ENCODE measurements at regions not wholly inside any gene's neighbourhood (a gene's known extent, or its start where the extent isn't known, plus 50 kb on each side); places are given as distances from the start of the nearest gene placed in this dataset.

GRCh38 chr6:8703059-8703458 lies 267.7 kb upstream of the SLC35B3 start:
- Histone ChIP-seq H3K36me3 (ENCODE audit: control insufficient read depth in 4 of 4, insufficient read depth in 3 of 4, low read depth in 1 of 4, low read length in 3 of 4) (no peaks in the 10 kb centered on the region), H3K27ac (ENCODE audit: low read depth in 1 of 2, low read length in 2 of 2) (no peak overlapping the region), H3K27me3 (ENCODE audit: control insufficient read depth in 4 of 4, insufficient read depth in 4 of 4, low read length in 3 of 4) (no peaks in the 10 kb centered on the region), H3K4me3 (ENCODE audit: low read depth in 1 of 3, low read length in 3 of 3) (no peak overlapping the region), H3K4me1 (ENCODE audit: control insufficient read depth in 4 of 4, insufficient read depth in 4 of 4, low read length in 3 of 4) (peaks cover 0 to 6% (median 5%) of the 10 kb centered on the region in 4 donors), H3K9me3 (ENCODE audit: control insufficient read depth in 4 of 4, low read length in 3 of 4) (no peaks in the 10 kb centered on the region), H3K9ac (ENCODE audit: low read depth in 1 of 2, low read length in 2 of 2) (no peak overlapping the region)
- TF ChIP-seq MAX (IDR thresholded peaks at IDR 0.05) = no peak
- no peak for TF ChIP-seq REST (IDR thresholded peaks at IDR 0.05)
- TF ChIP-seq JUND (IDR thresholded peaks at IDR 0.05) = no peak
- no peak for TF ChIP-seq ATF3 (IDR thresholded peaks at IDR 0.05)
- no peak for TF ChIP-seq HNF4A (conservative IDR thresholded peaks at IDR 0.05)
- TF ChIP-seq ZBTB33 (IDR thresholded peaks at IDR 0.05) = no peak
- no peak for TF ChIP-seq FOXA2 (IDR thresholded peaks at IDR 0.05)
- TF ChIP-seq TAF1 (conservative IDR thresholded peaks at IDR 0.05) = no peak
- TF ChIP-seq SP1 (IDR thresholded peaks at IDR 0.05) = no peak
- TF ChIP-seq HNF4G (IDR thresholded peaks at IDR 0.05) = no peak
- no peak for TF ChIP-seq RAD21 (IDR thresholded peaks at IDR 0.05)
- no peak for TF ChIP-seq EGR1 (IDR thresholded peaks at IDR 0.05; ENCODE audit: low read depth in 2 of 2)
- TF ChIP-seq FOXA1 (IDR thresholded peaks at IDR 0.05) = no peak
- TF ChIP-seq RXRA (IDR thresholded peaks at IDR 0.05) = no peak
- 93% methylated on average over 1 of the region's 1 CpG for WGBS
- no peak for DNase-seq (ENCODE audit: low spot score)

GRCh38 chr6:8688821-8689220 lies 253.5 kb upstream of the SLC35B3 start:
- H3K36me3 ChIP-seq (ENCODE audit: control insufficient read depth in 4 of 4, insufficient read depth in 3 of 4, low read depth in 1 of 4, low read length in 3 of 4) = no peaks in the 10 kb centered on the region
- no peaks in the 10 kb centered on the region for H3K27me3 ChIP-seq (ENCODE audit: control insufficient read depth in 4 of 4, insufficient read depth in 4 of 4, low read length in 3 of 4)
- no peak overlapping the region for H3K27ac ChIP-seq (ENCODE audit: low read depth in 1 of 2, low read length in 2 of 2)
- H3K4me1 ChIP-seq (ENCODE audit: control insufficient read depth in 4 of 4, insufficient read depth in 4 of 4, low read length in 3 of 4) = no peaks in the 10 kb centered on the region
- no peak for DNase-seq (ENCODE audit: low spot score)
- no peak for TF ChIP-seq JUND (IDR thresholded peaks at IDR 0.05)
- H3K4me3 ChIP-seq (ENCODE audit: low read depth in 1 of 3, low read length in 3 of 3) = no peak overlapping the region
- H3K9me3 ChIP-seq (ENCODE audit: control insufficient read depth in 4 of 4, low read length in 3 of 4) = peaks cover 0 to 6% (median 3%) of the 10 kb centered on the region in 4 donors
- no peak overlapping the region for H3K9ac ChIP-seq (ENCODE audit: low read depth in 1 of 2, low read length in 2 of 2)
- WGBS = 83% methylated on average over 1 of the region's 1 CpG

GRCh38 chr6:8686077-8686476 lies 250.7 kb upstream of the SLC35B3 start:
- DNase-seq (ENCODE audit: low spot score) = no peak
- no peaks in the 10 kb centered on the region for H3K4me1 ChIP-seq (ENCODE audit: control insufficient read depth in 4 of 4, insufficient read depth in 4 of 4, low read length in 3 of 4)
- TF ChIP-seq RAD21 (IDR thresholded peaks at IDR 0.05) = no peak
- TF ChIP-seq JUND (IDR thresholded peaks at IDR 0.05) = no peak
- no peak for TF ChIP-seq CTCF (IDR thresholded peaks at IDR 0.05; ENCODE audit: low read depth, low read length, missing input control)
- no peak for TF ChIP-seq REST (IDR thresholded peaks at IDR 0.05)
- no peak for TF ChIP-seq ATF3 (IDR thresholded peaks at IDR 0.05)
- TF ChIP-seq GABPA (IDR thresholded peaks at IDR 0.05 in 1 of 2, conservative IDR thresholded peaks at IDR 0.05 in 1 of 2) = no peak
- H3K9me3 ChIP-seq (ENCODE audit: control insufficient read depth in 4 of 4, low read length in 3 of 4) = no peaks in the 10 kb centered on the region
- no peaks in the 10 kb centered on the region for H3K27me3 ChIP-seq (ENCODE audit: control insufficient read depth in 4 of 4, insufficient read depth in 4 of 4, low read length in 3 of 4)
- no peak overlapping the region for H3K27ac ChIP-seq (ENCODE audit: low read depth in 1 of 2, low read length in 2 of 2)
- H3K36me3 ChIP-seq (ENCODE audit: control insufficient read depth in 4 of 4, insufficient read depth in 3 of 4, low read depth in 1 of 4, low read length in 3 of 4) = no peaks in the 10 kb centered on the region
- WGBS = 97% methylated on average over 3 of the region's 3 CpGs
- no peak overlapping the region for H3K4me3 ChIP-seq (ENCODE audit: low read depth in 1 of 3, low read length in 3 of 3)
- H3K9ac ChIP-seq (ENCODE audit: low read depth in 1 of 2, low read length in 2 of 2) = no peak overlapping the region

All from liver (tissue), 8 donors.